ENCODE measurements at regions not wholly inside any gene's neighbourhood (a gene's known extent, or its start where the extent isn't known, plus 50 kb on each side); places are given as distances from the start of the nearest gene placed in this dataset.
"Not testable (repeated sequence)": the region's sequence is repeated elsewhere in the genome, so short reads cannot be mapped to it uniquely, and the experiment has no call there.

- no peak for DNase-seq (ENCODE audit: low spot score)
Measured at GRCh38 chrX:953879-954482, 258.5 kb downstream of the CRLF2 start.

DNA sequence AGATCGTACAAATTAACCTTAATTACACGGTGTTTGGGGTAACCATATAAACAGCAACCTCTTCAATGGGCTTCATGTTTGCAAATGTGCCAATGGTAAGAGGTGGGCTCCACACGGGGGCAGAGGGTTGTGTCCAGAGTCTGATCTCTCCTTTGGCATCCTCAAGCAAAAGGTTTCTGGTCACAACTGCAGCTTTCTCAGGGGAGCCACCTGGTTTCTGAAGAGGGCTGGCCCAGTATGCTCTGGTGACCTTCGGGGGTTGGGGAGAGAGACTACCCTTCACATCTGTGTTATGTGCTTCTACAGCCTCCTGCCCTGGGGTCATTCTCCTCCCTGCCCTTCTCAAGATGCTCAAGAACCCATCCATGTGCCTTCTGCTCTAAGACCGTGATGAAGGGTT lies 259.6 kb downstream of the CRLF2 start:
- no peak for DNase-seq (ENCODE audit: low spot score)

DNA sequence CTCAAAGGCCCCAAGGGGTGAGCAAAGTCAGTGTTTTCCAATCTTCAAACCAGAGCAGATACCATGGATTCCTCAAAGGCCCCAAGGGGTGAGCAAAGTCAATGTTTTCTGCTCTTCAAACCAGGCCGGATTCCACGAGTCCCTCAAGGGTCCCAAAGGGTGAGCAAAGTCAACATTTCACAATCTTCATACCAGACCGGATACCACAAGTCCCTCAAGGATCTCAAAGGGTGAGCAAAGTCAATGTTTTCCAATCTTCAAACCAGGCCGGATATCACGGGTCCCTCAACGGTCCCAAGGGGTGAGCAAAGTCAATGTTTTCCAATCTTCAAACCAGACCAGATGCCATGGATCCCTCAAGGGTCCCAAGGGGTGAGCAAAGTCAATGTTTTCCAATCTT lies 265.2 kb downstream of the CRLF2 start:
- DNase-seq (ENCODE audit: low spot score), result not testable (repeated sequence)

DNA sequence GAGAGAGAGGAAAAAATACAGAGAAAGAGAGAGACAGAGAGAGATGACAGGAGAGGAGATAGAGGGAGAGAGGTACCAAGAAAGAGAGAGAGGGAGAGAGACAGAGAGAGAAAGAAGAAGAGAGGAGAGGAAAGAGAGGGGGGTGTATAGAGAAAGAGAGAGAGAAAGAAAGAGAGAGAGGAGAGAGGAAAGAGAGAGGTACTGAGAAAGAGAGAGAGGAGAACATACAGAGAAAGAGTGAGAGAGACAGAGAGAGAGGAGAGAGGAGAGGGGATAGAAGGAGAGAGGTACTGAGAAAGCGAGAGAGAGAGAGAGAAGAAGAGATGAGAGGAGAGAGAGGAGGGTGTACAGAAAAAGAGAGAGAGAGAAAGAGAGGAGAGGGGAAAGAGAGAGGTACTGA lies 269.4 kb downstream of the CRLF2 start:
- DNase-seq (ENCODE audit: low spot score), result no peak

DNA sequence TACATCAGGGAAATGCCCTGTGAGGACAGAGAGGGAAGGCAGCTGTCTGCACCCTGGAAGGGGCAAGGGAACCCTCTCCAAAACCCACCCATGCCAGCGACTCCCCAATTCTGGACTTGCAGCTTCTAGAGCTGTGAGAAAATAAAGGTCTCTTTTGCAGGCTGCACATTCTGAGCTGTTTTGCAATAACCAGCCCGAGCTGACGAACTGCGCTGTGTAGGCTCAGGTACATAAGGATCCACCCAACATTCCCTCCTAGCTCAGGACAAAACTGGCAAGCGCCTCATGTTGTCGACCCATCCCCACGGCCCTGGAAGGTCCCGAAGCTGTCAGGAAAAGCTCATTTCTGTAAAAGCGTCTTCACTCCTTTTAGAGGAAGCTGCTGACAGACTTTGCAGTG lies 271.8 kb downstream of the CRLF2 start:
- no peak for DNase-seq (ENCODE audit: low spot score)

DNA sequence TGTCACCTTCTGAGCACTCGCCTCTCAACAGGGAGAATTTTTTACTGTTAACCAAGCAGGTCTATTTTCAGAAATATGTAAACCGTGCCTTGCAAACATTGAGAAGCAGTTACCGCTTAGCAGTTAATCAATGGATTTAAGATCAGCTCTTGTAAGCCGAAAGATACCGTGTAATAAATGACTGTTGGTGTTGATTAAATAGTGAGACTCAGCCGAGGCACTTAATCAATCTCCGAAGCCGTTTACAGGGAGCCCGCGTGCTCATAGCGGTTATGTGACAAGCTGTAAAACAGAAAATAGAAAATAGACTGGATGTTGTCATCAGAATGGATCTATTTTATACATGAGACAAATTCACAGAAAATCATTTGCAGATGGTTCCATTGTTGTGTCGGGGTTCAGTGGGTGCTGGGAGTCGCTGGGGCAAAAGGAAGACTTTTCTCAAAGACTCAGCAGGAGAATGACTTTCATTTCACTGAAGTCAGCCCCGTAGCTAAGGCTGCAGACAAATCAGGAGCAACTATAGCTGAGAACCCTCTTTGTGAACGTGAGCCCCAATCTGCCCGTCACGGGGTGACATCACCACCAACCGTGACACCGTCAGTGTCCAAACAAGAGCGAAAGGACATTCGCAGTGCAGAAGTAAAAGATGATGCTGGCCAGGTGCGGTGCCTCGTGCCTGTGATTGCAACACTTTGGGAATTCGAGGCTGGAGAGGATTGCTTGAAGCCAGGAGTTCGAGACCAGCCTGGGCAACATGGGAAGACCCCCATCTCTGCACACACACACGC lies 275.3 kb downstream of the CRLF2 start:
- DNase-seq (ENCODE audit: low spot score), result no peak

- DNase-seq (ENCODE audit: low spot score), result no peak
Measured at GRCh38 chrX:933611-934010, 278.8 kb downstream of the CRLF2 start.

- DNase-seq (ENCODE audit: low spot score), result no peak
Measured at GRCh38 chrX:928606-929005, 283.8 kb downstream of the CRLF2 start.

DNA sequence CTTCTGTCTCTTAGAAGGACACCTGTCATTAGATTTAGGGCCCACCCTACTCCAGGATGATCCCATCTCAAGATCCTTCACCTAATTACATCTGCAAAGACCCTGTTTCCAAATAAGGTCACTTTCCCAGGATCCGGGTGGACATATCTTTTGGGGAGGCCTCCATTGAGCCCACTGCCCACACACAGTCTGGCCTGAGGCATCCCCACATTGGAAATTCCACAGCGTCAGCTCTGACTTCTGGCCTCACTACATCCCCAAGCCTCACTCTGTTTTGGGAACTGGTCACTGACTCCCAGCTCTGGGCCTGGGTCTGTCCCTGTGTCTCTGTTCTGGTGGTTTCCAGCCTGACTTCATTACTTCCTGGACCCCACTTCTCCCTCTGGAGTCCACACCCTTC lies 285.5 kb downstream of the CRLF2 start:
- no peak for DNase-seq (ENCODE audit: low spot score)

DNA sequence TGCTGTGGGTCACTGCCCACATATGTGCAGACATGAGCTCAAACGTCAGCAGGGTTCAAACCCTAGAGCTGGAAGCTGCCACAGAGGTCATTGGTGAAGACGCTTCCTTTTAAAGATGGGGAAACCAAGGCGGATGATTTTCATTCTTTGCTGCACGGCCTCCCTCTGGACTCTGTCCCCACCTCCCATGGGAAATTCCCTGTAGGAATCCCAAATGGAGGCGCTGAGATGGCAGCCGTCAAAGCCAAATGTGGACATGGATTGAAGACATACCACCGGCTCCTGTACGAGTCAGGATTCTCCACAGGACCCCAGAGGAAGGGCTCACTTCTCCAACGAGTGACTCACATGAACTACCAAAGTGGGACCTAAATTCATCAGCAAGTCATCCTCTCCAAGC lies 286.4 kb downstream of the CRLF2 start:
- no peak for DNase-seq (ENCODE audit: low spot score)

GRCh38 chrX:925652-926061 lies 286.8 kb downstream of the CRLF2 start:
- DNase-seq (ENCODE audit: low spot score), result no peak

DNA sequence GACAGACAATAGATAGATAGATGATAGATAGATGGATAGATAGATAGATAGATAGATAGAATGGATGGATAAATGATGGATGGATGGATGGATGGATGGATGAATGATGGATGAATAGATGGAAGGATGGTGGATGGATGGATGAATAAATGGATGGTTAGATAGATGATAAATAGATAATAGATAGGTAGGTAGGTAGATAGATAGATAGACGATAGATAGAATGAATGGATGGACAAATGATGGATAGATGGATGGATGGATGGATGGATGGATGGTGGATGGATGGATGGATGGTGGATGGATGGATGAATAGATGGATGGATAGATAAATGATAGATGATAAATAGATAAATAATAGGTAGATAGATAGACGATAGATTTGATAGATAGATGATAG lies 287.4 kb downstream of the CRLF2 start:
- DNase-seq (ENCODE audit: low spot score), result no peak

DNA sequence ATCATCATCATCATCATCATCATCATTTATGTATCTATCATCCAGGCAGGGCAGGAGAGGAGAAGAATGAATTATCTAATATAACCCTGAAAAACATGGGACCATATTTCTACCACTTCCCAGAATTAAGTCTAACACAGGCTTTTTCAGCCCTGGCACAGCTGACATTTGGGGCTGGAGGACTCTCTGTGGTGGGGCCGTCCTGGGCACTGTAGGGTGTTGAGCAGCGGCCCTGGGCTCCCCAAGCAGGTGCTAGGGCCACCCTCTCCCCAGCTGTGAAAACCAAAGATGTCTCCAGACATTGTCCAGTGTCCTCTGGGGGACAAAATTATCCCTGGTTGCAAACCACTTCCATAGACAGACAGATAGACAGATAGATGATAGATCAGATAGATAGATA lies 288.4 kb downstream of the CRLF2 start:
- no peak for DNase-seq (ENCODE audit: low spot score)

DNA sequence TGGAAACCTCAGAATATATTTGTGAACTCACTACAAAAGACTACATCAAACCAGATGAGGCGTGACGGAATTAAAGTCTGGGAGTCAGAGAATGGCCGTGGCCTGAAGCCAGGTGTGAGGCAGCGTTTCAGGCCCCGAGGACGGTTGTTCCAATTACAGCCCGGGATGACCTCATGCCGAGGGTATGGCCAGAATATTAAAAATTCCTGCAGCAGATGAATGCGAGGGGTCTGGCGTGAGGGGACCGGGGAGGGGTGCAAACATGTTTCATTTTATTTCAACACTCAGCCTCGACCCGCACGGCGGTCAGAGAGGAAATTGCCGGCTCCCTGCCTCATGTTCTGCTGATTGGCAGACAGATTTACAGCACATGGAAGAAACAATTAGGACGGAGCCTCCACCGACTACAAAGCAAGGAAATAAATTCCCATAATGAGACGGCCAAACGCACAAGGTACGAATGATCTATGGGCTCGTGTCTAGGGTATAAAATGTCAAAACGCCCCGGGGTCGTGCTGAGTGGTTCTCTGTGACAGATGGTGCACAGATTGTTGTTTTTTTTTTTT lies 289.7 kb downstream of the SHOX start:
- DNase-seq (ENCODE audit: low spot score), result no peak

DNA sequence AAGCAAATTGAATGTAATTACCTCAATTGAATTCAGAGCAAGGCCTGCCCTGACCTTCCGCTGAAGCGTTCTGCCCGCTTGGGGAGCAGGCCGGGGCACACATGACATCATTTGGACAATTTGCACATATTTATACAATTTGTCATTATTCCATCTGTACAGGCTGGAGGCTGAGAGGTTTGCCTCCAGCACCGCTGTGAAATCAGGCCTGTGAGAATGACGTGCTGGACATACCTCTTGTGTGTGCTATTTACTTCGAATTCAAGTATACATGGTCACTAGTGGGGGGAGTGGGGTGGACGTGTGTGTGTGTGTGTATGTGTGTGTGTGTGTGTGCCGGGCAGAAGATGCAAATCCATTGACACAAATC lies 285.6 kb downstream of the SHOX start:
- no peak for DNase-seq (ENCODE audit: low spot score)

DNA sequence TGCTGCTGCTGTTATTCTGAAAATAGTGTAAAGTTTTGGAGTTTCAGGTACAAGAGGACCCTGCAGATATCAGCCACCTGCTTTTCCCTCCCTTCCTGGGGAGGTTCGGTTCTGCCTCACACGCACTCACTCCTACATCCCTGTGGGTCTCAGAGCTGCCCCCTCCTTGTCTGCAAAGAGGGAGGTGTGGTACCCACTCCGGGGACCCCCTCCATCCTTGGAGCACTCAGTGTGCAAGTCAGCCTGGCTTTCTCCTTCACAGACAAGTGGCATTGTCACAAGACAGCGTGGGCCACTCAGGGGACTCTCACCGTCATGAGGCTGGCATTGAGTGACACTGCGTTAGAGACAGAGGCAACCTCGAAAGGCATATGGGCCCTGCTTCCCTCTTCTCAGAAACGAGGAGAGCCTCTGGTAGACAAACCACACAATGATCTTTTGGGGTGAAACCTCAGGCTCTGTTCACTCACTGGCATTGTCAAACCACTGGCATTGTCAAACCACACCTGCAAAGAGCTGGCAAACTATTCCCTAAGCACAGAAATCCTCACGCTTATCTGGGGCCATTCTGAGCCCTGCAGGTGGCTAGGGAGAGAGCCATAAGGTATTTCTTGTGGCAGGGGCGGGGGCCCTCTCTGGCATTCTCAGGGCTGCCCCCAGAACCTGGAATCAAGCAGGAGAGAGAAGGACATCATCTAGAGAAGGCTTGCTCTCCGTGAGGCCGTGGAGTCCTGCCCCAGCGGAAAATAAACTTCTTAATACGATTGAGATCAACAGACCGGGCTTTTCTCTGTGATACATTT lies 285.0 kb downstream of the SHOX start:
- DNase-seq (ENCODE audit: low spot score), result no peak

DNA sequence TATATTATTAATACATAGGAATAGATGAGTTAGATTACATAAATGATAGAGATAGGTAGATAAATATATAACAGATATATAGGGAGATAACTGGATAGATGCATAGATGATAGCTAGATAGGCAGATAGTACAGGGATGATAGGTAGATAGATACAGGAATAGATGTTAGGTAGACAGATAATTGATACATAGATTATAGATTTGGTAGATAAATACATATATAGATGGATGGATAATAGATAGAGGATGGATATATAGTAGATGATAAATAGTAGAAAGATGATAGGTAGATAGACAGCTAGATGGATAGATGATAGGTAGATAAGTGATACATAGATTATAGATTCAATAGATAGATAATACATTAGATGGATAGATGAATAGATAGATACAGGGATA lies 283.6 kb downstream of the SHOX start:
- no peak for DNase-seq (ENCODE audit: low spot score)

DNA sequence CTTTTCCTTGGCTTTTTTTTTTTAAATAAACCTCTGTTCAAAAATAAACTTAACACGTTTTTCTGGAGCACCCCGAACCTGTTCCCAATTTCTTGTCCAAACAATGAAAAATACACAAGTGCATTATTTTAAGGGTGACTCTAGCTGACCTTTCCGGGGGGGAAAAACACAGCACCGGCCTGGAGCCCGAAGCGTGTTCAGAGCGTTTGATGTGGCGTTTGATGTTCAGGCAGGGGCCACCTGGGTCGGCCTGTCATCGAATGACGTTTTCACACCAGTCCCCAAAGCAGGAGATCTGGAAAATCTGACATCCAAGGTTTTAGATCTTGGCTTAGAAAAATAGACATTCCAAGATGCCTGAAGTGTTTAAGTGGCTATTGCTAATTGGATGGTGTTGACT lies 282.1 kb downstream of the SHOX start:
- no peak for DNase-seq (ENCODE audit: low spot score)

GRCh38 chrX:909068-909467 lies 278.5 kb downstream of the SHOX start:
- not testable (repeated sequence) for DNase-seq (ENCODE audit: low spot score)

DNA sequence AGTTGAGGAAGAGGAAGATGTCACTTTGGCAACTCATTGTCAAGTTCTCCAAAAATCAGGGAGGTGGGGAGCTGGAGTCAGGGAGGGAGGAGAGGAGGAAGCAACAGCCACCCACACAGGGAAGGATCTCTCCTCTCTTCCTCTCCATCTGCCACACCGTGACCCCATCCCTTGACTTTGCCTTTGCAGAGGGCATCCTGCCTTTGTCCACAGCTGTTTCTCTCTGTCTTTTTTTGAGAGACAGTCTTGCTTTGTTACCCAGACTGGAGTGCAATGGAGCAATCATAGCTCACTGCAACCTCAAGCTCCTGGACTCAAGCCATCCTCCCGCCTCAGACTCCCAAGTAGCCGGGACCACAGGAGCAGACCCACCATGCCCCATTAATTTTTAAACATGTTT lies 276.0 kb downstream of the SHOX start:
- no peak for DNase-seq (ENCODE audit: low spot score)

- no peak for DNase-seq (ENCODE audit: low spot score)
Measured at GRCh38 chrX:905848-906566, 275.4 kb downstream of the SHOX start.

- DNase-seq (ENCODE audit: low spot score), result no peak
Measured at GRCh38 chrX:903116-903515, 272.5 kb downstream of the SHOX start.
